Lower leg skin (tissue), 4 donors: ENCODE measurements at regions not wholly inside any gene's neighbourhood (a gene's known extent, or its start where the extent isn't known, plus 50 kb on each side); places are given as distances from the start of the nearest gene placed in this dataset.

Experiments used
- DNase-seq, 2 donors: peaks; one replicate each; pipeline ENCODE4 v3.0.0-alpha.2; 2019; ENCODE audit warnings: low spot score in 2 of 2
- H3K4me3 ChIP-seq: fragments of 200-600 bp; sonication (generic); 2 replicates; pipeline ENCODE4 v1.5.1; 2017; ENCODE audit warnings: mild to moderate bottlenecking, low read depth; ENCODE audit not compliant: poor library complexity, severe bottlenecking
- POLR2A ChIP-seq, 2 donors: fragments of 450-650 bp; IDR thresholded peaks; one replicate each; pipeline ENCODE4 v1.6.1; 2016 to 2017; ENCODE audit warnings: antibody characterized with exemption in 2 of 2, mild to moderate bottlenecking in 1 of 2, moderate library complexity in 1 of 2
- WGBS, 2 donors: methylation state at CpG; one replicate each; pipeline ENCODE4 v1.1.5; 2018; 5-methylcytosine and 5-hydroxymethylcytosine counted together
- intact Hi-C: fragments of 100-400 bp; cut with DNase I; formaldehyde crosslinking; loops from one replicate; pipeline ENCODE4 v1.15.0; 2023; ENCODE audit warnings: low total_unique reads
- TF ChIP-seq, protein P1 (sequence below), 3 donors: fragments of 450-650 bp; IDR thresholded peaks; one replicate each; pipeline ENCODE4 v1.5.1; 2016; ENCODE audit warnings: antibody characterized with exemption in 3 of 3, mild to moderate bottlenecking in 3 of 3, moderate library complexity in 2 of 3

DNA sequence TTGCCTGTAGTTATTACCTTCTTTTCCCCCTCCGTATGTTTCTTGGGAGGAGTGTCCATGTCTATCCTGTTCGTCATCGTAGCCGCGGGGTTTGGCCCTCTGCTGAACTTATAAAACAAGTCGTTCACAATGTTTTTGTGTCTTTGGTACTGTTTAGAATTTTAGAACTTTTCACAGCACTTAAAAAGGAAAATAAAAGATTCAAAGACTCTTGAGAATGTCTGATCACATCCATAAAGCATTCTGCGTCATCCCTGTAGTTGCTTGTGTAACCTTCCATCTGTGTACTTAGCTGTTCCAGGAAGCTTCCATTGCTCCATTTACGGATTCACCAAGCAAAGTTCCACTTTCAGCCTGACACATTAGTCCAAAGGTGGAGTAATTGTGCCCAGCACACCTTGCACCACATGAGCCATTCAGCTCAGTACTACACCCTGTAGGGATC is 677.1 kb upstream of the NR2F2 start:
- TF ChIP-seq, protein P1, sequence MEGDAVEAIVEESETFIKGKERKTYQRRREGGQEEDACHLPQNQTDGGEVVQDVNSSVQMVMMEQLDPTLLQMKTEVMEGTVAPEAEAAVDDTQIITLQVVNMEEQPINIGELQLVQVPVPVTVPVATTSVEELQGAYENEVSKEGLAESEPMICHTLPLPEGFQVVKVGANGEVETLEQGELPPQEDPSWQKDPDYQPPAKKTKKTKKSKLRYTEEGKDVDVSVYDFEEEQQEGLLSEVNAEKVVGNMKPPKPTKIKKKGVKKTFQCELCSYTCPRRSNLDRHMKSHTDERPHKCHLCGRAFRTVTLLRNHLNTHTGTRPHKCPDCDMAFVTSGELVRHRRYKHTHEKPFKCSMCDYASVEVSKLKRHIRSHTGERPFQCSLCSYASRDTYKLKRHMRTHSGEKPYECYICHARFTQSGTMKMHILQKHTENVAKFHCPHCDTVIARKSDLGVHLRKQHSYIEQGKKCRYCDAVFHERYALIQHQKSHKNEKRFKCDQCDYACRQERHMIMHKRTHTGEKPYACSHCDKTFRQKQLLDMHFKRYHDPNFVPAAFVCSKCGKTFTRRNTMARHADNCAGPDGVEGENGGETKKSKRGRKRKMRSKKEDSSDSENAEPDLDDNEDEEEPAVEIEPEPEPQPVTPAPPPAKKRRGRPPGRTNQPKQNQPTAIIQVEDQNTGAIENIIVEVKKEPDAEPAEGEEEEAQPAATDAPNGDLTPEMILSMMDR (IDR thresholded peaks at IDR 0.05) = no peak
- TF ChIP-seq POLR2A (IDR thresholded peaks at IDR 0.05) = no peak
- no peak overlapping the region for H3K4me3 ChIP-seq
- WGBS, 2 donors = 70 to 76% methylated on average over 8 of the region's 8 CpGs
- intact Hi-C loops = no loop called here
- DNase-seq = no peak

- TF ChIP-seq, protein P1 (IDR thresholded peaks at IDR 0.05) = no peak
- no peak for TF ChIP-seq POLR2A (IDR thresholded peaks at IDR 0.05)
- H3K4me3 ChIP-seq = no peak overlapping the region
- no peak for DNase-seq
- intact Hi-C loops = no loop called here
- WGBS, 2 donors = 64 to 71% methylated on average over 4 of the region's 4 CpGs
Observed at GRCh38 chr15:95655089-95655607, 675.4 kb upstream of the NR2F2 start.

GRCh38 chr15:95656595-95656994 is 673.9 kb upstream of the NR2F2 start:
- WGBS, 2 donors = 68 to 75% methylated on average over 2 of the region's 2 CpGs
- no peak for TF ChIP-seq POLR2A (IDR thresholded peaks at IDR 0.05)
- TF ChIP-seq, protein P1 (IDR thresholded peaks at IDR 0.05) = no peak
- no peak for DNase-seq

GRCh38 chr15:95658799-95659198 is 671.7 kb upstream of the NR2F2 start:
- intact Hi-C loops = no loop called here
- TF ChIP-seq POLR2A (IDR thresholded peaks at IDR 0.05) = no peak
- TF ChIP-seq, protein P1 (IDR thresholded peaks at IDR 0.05) = no peak
- 83 to 86% methylated on average over 3 of the region's 3 CpGs for WGBS, 2 donors
- H3K4me3 ChIP-seq = no peak overlapping the region
- DNase-seq = no peak

More at GRCh38 chr15:95656595-95656994, 673.9 kb upstream of the NR2F2 start:
- intact Hi-C loops = no loop called here
- no peak overlapping the region for H3K4me3 ChIP-seq

GRCh38 chr15:95659656-95660055 is 670.8 kb upstream of the NR2F2 start:
- no peak overlapping the region for H3K4me3 ChIP-seq
- intact Hi-C loops = no loop called here
- WGBS, 2 donors = 64 to 70% methylated on average over 11 of the region's 11 CpGs
- TF ChIP-seq, protein P1 (IDR thresholded peaks at IDR 0.05) = no peak
- TF ChIP-seq POLR2A (IDR thresholded peaks at IDR 0.05) = no peak
- no peak for DNase-seq

GRCh38 chr15:95662638-95663037 is 667.9 kb upstream of the NR2F2 start:
- TF ChIP-seq, protein P1 (IDR thresholded peaks at IDR 0.05) = no peak
- no peak for TF ChIP-seq POLR2A (IDR thresholded peaks at IDR 0.05)
- 55 to 69% methylated on average over 1 of the region's 1 CpG for WGBS, 2 donors
- no peak overlapping the region for H3K4me3 ChIP-seq
- no peak for DNase-seq
- intact Hi-C loops = no loop called here
